Neural cell (in vitro differentiated cells): ENCODE measurements at regions not wholly inside any gene's neighbourhood (a gene's known extent, or its start where the extent isn't known, plus 50 kb on each side); places are given as distances from the start of the nearest gene placed in this dataset.

Experiments
- H2AFZ ChIP-seq: fragments of 200-600, 300-800 bp; sonication (generic), shearing (Covaris generic); 2 replicates; pipeline ENCODE4 v1.6.0; 2014; ENCODE audit warnings: low read depth, mild to moderate bottlenecking, antibody characterized with exemption, low read length, moderate library complexity
- H3F3A ChIP-seq: fragments of 200-600 bp; shearing (Covaris generic); 2 replicates; pipeline ENCODE4 v1.6.1; 2016; ENCODE audit warnings: mild to moderate bottlenecking, moderate library complexity, mixed read lengths, antibody characterized with exemption, low read length; ENCODE audit not compliant: insufficient read depth, poor library complexity, severe bottlenecking
- H3K27ac ChIP-seq: fragments of 200-600, 300-800 bp; sonication (generic), shearing (Covaris generic); 2 replicates; pipeline ENCODE4 v1.5.1; 2014; ENCODE audit warnings: mild to moderate bottlenecking, low read length, moderate library complexity
- H3K27me3 ChIP-seq: fragments of 300-800, 200-600 bp; sonication (generic), shearing (Covaris generic); 2 replicates; pipeline ENCODE4 v1.6.0; 2014; ENCODE audit warnings: mild to moderate bottlenecking, low read depth, low read length, moderate library complexity; ENCODE audit not compliant: insufficient read depth
- H3K36me3 ChIP-seq: fragments of 300-800, 200-600 bp; sonication (generic), shearing (Covaris generic); 2 replicates; pipeline ENCODE4 v1.5.1; 2014; ENCODE audit warnings: mild to moderate bottlenecking, antibody characterized with exemption, low read length, moderate library complexity; ENCODE audit not compliant: insufficient read depth
- H3K4me2 ChIP-seq: fragments of 300-800, 200-600 bp; sonication (generic), shearing (Covaris generic); 2 replicates; pipeline ENCODE4 v1.6.0; 2014; ENCODE audit warnings: mild to moderate bottlenecking, low read length
- H3K4me3 ChIP-seq: fragments of 300-800, 200-600 bp; sonication (generic), shearing (Covaris generic); 2 replicates; pipeline ENCODE4 v1.5.1; 2014; ENCODE audit warnings: mild to moderate bottlenecking, low read length, moderate library complexity
- H3K79me2 ChIP-seq: fragments of 200-600 bp; shearing (Covaris generic); replicated peaks from 2 replicates; pipeline ENCODE4 v1.6.0; 2014; ENCODE audit warnings: mild to moderate bottlenecking, low read length, moderate library complexity; ENCODE audit not compliant: insufficient read depth
- H3K9ac ChIP-seq: fragments of 300-800, 200-600 bp; sonication (generic), shearing (Covaris generic); 2 replicates; pipeline ENCODE4 v1.6.1; 2016; ENCODE audit warnings: mild to moderate bottlenecking, low read length, mixed read lengths
- H3K9me2 ChIP-seq: fragments of 200-600 bp; shearing (Covaris generic); 2 replicates; pipeline ENCODE4 v1.6.1; 2016; ENCODE audit warnings: mild to moderate bottlenecking, low read length, mixed read lengths; ENCODE audit not compliant: insufficient read depth
- H3K9me3 ChIP-seq: fragments of 200-600, 300-800 bp; sonication (generic), shearing (Covaris generic); 2 replicates; pipeline ENCODE4 v1.6.1; 2016; ENCODE audit warnings: mild to moderate bottlenecking, mixed run types, low read length, moderate library complexity, mixed read lengths
- H4K20me1 ChIP-seq: fragments of 200-600 bp; shearing (Covaris generic); 2 replicates; pipeline ENCODE4 v1.6.1; 2016; ENCODE audit warnings: mild to moderate bottlenecking, mixed run types; ENCODE audit not compliant: insufficient read depth
- CTCF ChIP-seq: fragments of 450-650 bp; IDR thresholded peaks from 2 replicates; pipeline ENCODE4 v1.5.1; 2014; ENCODE audit warnings: antibody characterized with exemption, mild to moderate bottlenecking, moderate library complexity; ENCODE audit not compliant: poor library complexity, severe bottlenecking
- EP300 ChIP-seq: fragments of 450-650 bp; conservative IDR thresholded peaks from 2 replicates; pipeline ENCODE4 v1.6.1; 2014; ENCODE audit warnings: antibody characterized with exemption, mild to moderate bottlenecking, moderate library complexity; ENCODE audit not compliant: poor library complexity, severe bottlenecking
- EZH2 ChIP-seq: fragments of 200-600, 300-800 bp; shearing (Covaris generic), sonication (generic); IDR thresholded peaks from 2 replicates; pipeline ENCODE4 v1.6.1; 2014; ENCODE audit warnings: antibody characterized with exemption, low read length, borderline replicate concordance, mild to moderate bottlenecking; ENCODE audit not compliant: insufficient read depth, poor library complexity, severe bottlenecking
- MXI1 ChIP-seq: fragments of 450-650 bp; conservative IDR thresholded peaks from 2 replicates; pipeline ENCODE4 v1.6.1; 2014; ENCODE audit warnings: antibody characterized with exemption, mild to moderate bottlenecking; ENCODE audit not compliant: poor library complexity, severe bottlenecking
- POLR2AphosphoS5 ChIP-seq: IDR thresholded peaks from 2 replicates; pipeline ENCODE4 v1.6.1; 2012
- RAD21 ChIP-seq: fragments of 450-650 bp; conservative IDR thresholded peaks from 2 replicates; pipeline ENCODE4 v1.6.1; 2014; ENCODE audit warnings: antibody characterized with exemption, mild to moderate bottlenecking, moderate library complexity
- REST ChIP-seq: IDR thresholded peaks from 2 replicates; pipeline ENCODE4 v1.6.1; 2012; ENCODE audit warnings: borderline replicate concordance
- SMC3 ChIP-seq: fragments of 450-650 bp; conservative IDR thresholded peaks from 2 replicates; pipeline ENCODE4 v1.6.1; 2014; ENCODE audit warnings: antibody characterized with exemption, mild to moderate bottlenecking, moderate library complexity; ENCODE audit not compliant: poor library complexity
- TAF1 ChIP-seq: IDR thresholded peaks from 2 replicates; pipeline ENCODE4 v1.6.1; 2012; ENCODE audit warnings: low read depth

GRCh38 chr6:144736763-144737162 is 451.6 kb downstream of the UTRN start:
- no peaks in the 10 kb centered on the region for H3K27me3 ChIP-seq
- H3K4me3 ChIP-seq = no peak overlapping the region
- H3K9me2 ChIP-seq = no peaks in the 10 kb centered on the region
- no peaks in the 10 kb centered on the region for H3K79me2 ChIP-seq
- no peaks in the 10 kb centered on the region for H3K36me3 ChIP-seq
- no peaks in the 10 kb centered on the region for H4K20me1 ChIP-seq
- H3K4me2 ChIP-seq = no peak overlapping the region
- H3K9ac ChIP-seq = no peak overlapping the region
- no peaks in the 10 kb centered on the region for H3K9me3 ChIP-seq
- H3K27ac ChIP-seq = no peak overlapping the region
- no peak overlapping the region for H2AFZ ChIP-seq
- no peaks in the 10 kb centered on the region for H3F3A ChIP-seq
- no peak for TF ChIP-seq TAF1
- TF ChIP-seq REST = no peak
- no peak for TF ChIP-seq SMC3
- no peak for TF ChIP-seq CTCF
- no peak for TF ChIP-seq RAD21
- TF ChIP-seq POLR2AphosphoS5 = no peak
- no peak for TF ChIP-seq MXI1
- TF ChIP-seq EP300 = no peak
- TF ChIP-seq EZH2 = no peak

- no peaks in the 10 kb centered on the region for H3K79me2 ChIP-seq
- no peak overlapping the region for H3K9ac ChIP-seq
Observed at GRCh38 chr6:144737998-144738397, 452.9 kb downstream of the UTRN start.

GRCh38 chr6:144739873-144740272 is 454.7 kb downstream of the UTRN start:
- H3K36me3 ChIP-seq = no peaks in the 10 kb centered on the region
- no peaks in the 10 kb centered on the region for H3K9me2 ChIP-seq

More at GRCh38 chr6:144737998-144738397, 452.9 kb downstream of the UTRN start:
- H3K27ac ChIP-seq = no peak overlapping the region
- H3F3A ChIP-seq = no peaks in the 10 kb centered on the region
- H3K27me3 ChIP-seq = no peaks in the 10 kb centered on the region
- no peaks in the 10 kb centered on the region for H4K20me1 ChIP-seq
- TF ChIP-seq SMC3 = no peak
- TF ChIP-seq RAD21 = no peak
- no peaks in the 10 kb centered on the region for H3K9me2 ChIP-seq
- H3K36me3 ChIP-seq = no peaks in the 10 kb centered on the region
- H2AFZ ChIP-seq = no peak overlapping the region
- no peak overlapping the region for H3K4me3 ChIP-seq
- no peaks in the 10 kb centered on the region for H3K9me3 ChIP-seq
- H3K4me2 ChIP-seq = no peak overlapping the region

More at GRCh38 chr6:144739873-144740272, 454.7 kb downstream of the UTRN start:
- no peaks in the 10 kb centered on the region for H4K20me1 ChIP-seq
- H3K4me3 ChIP-seq = no peak overlapping the region
- H3K9me3 ChIP-seq = no peaks in the 10 kb centered on the region
- H3K79me2 ChIP-seq = no peaks in the 10 kb centered on the region
- TF ChIP-seq MXI1 = no peak
- TF ChIP-seq SMC3 = no peak
- no peak for TF ChIP-seq EZH2
- TF ChIP-seq TAF1 = no peak
- no peak for TF ChIP-seq CTCF
- TF ChIP-seq POLR2AphosphoS5 = no peak
- TF ChIP-seq REST = no peak
- TF ChIP-seq RAD21 = no peak
- TF ChIP-seq EP300 = no peak
- H3F3A ChIP-seq = no peaks in the 10 kb centered on the region
- no peak overlapping the region for H2AFZ ChIP-seq
- H3K4me2 ChIP-seq = no peak overlapping the region
- no peak overlapping the region for H3K27ac ChIP-seq
- no peak overlapping the region for H3K9ac ChIP-seq
- no peaks in the 10 kb centered on the region for H3K27me3 ChIP-seq
